Central memory CD8-positive, alpha-beta T cell (primary cell): ENCODE measurements at regions not wholly inside any gene's neighbourhood (a gene's known extent, or its start where the extent isn't known, plus 50 kb on each side); places are given as distances from the start of the nearest gene placed in this dataset.

Experiments used
- ATAC-seq: fragments of 150-1000 bp; cut with Tn5 transposase; replicated peaks from 2 replicates; pipeline ENCODE4 v1.10.0; 2022; ENCODE audit warnings: mild to moderate bottlenecking, moderate FRiP score, moderate number of reproducible peaks; ENCODE audit not compliant: poor library complexity, severe bottlenecking; ENCODE audit errors: extremely low read depth
- DNase-seq, 2 donors: peaks; one replicate each; pipeline ENCODE4 v3.0.0; 2021; ENCODE audit warnings: low spot score in 2 of 2
- H3K27ac Mint-ChIP-seq: one replicate; pipeline ENCODE4 v1.8.0; 2022; ENCODE audit warnings: low read depth, mild to moderate bottlenecking, moderate library complexity, mixed read lengths
- H3K27me3 Mint-ChIP-seq: one replicate; pipeline ENCODE4 v1.8.0; 2022; ENCODE audit warnings: mixed read lengths
- H3K36me3 Mint-ChIP-seq: one replicate; pipeline ENCODE4 v1.8.0; 2022; ENCODE audit warnings: mild to moderate bottlenecking, moderate library complexity, mixed read lengths; ENCODE audit not compliant: insufficient read depth
- H3K4me1 Mint-ChIP-seq: one replicate; pipeline ENCODE4 v1.8.0; 2022; ENCODE audit warnings: mixed read lengths
- H3K4me3 Mint-ChIP-seq: one replicate; pipeline ENCODE4 v1.8.0; 2022; ENCODE audit warnings: mild to moderate bottlenecking, moderate library complexity, mixed read lengths
- H3K9me3 Mint-ChIP-seq: one replicate; pipeline ENCODE4 v1.8.0; 2022; ENCODE audit warnings: mixed read lengths

GRCh38 chr11:91742155-91742554, 482.5 kb upstream of the FAT3 start:
- Mint-ChIP-seq H3K4me3 (no peak overlapping the region), H3K4me1 (no peaks in the 10 kb centered on the region), H3K27ac (no peak overlapping the region), H3K9me3 (peaks cover 23% of the 10 kb centered on the region), H3K36me3 (no peaks in the 10 kb centered on the region), H3K27me3 (no peaks in the 10 kb centered on the region)
- ATAC-seq (no peak), DNase-seq (no peak)

GRCh38 chr11:91731051-91731450, 493.6 kb upstream of the FAT3 start:
- Mint-ChIP-seq H3K4me3 (no peak overlapping the region), H3K27ac (no peak overlapping the region), H3K4me1 (no peaks in the 10 kb centered on the region), H3K36me3 (peaks cover 2% of the 10 kb centered on the region), H3K27me3 (no peaks in the 10 kb centered on the region), H3K9me3 (peaks cover 24% of the 10 kb centered on the region)
- no peak for DNase-seq
- ATAC-seq, result no peak

- Mint-ChIP-seq H3K4me1 (no peaks in the 10 kb centered on the region), H3K27ac (no peak overlapping the region), H3K9me3 (peaks cover 24% of the 10 kb centered on the region), H3K27me3 (no peaks in the 10 kb centered on the region), H3K36me3 (peaks cover 2% of the 10 kb centered on the region), H3K4me3 (no peak overlapping the region)
- ATAC-seq (no peak), DNase-seq (no peak)
Measured at GRCh38 chr11:91730620-91731019, 494.0 kb upstream of the FAT3 start.

- DNase-seq, result no peak
- H3K4me1 Mint-ChIP-seq, result no peaks in the 10 kb centered on the region
- H3K27me3 Mint-ChIP-seq, result no peaks in the 10 kb centered on the region
- no peak for ATAC-seq
- peaks cover 2% of the 10 kb centered on the region for H3K36me3 Mint-ChIP-seq
- H3K4me3 Mint-ChIP-seq, result no peak overlapping the region
- peaks cover 21% of the 10 kb centered on the region for H3K9me3 Mint-ChIP-seq
- H3K27ac Mint-ChIP-seq, result no peak overlapping the region
Measured at GRCh38 chr11:91730057-91730456, 494.6 kb upstream of the FAT3 start.

- DNase-seq (no peak), ATAC-seq (no peak)
- Mint-ChIP-seq H3K9me3 (peaks cover 20% of the 10 kb centered on the region), H3K36me3 (no peaks in the 10 kb centered on the region), H3K27me3 (no peaks in the 10 kb centered on the region), H3K4me3 (no peak overlapping the region), H3K4me1 (no peaks in the 10 kb centered on the region), H3K27ac (no peak overlapping the region)
Measured at GRCh38 chr11:91717169-91717568, 507.4 kb upstream of the FAT3 start.

GRCh38 chr11:91707652-91708482, 516.8 kb upstream of the FAT3 start:
- Mint-ChIP-seq H3K4me1 (no peaks in the 10 kb centered on the region), H3K27me3 (no peaks in the 10 kb centered on the region), H3K27ac (no peak overlapping the region), H3K36me3 (no peaks in the 10 kb centered on the region), H3K4me3 (no peak overlapping the region), H3K9me3 (peaks cover 18% of the 10 kb centered on the region)
- ATAC-seq (no peak), DNase-seq (no peak)

- H3K9me3 Mint-ChIP-seq, result peaks cover 15% of the 10 kb centered on the region
- no peaks in the 10 kb centered on the region for H3K36me3 Mint-ChIP-seq
- H3K27ac Mint-ChIP-seq, result no peak overlapping the region
- no peak for ATAC-seq
- H3K4me3 Mint-ChIP-seq, result no peak overlapping the region
- H3K27me3 Mint-ChIP-seq, result no peaks in the 10 kb centered on the region
- no peak for DNase-seq
- H3K4me1 Mint-ChIP-seq, result no peaks in the 10 kb centered on the region
Measured at GRCh38 chr11:91703042-91703441, 521.6 kb upstream of the FAT3 start.

GRCh38 chr11:91700854-91701253, 523.8 kb upstream of the FAT3 start:
- Mint-ChIP-seq H3K36me3 (no peaks in the 10 kb centered on the region), H3K9me3 (peaks cover 15% of the 10 kb centered on the region), H3K27ac (no peak overlapping the region), H3K4me3 (no peak overlapping the region), H3K4me1 (no peaks in the 10 kb centered on the region), H3K27me3 (no peaks in the 10 kb centered on the region)
- DNase-seq (no peak), ATAC-seq (no peak)

- Mint-ChIP-seq H3K9me3 (peaks cover 24% of the 10 kb centered on the region), H3K4me1 (no peaks in the 10 kb centered on the region), H3K36me3 (no peaks in the 10 kb centered on the region), H3K27me3 (no peaks in the 10 kb centered on the region), H3K4me3 (no peak overlapping the region), H3K27ac (no peak overlapping the region)
- ATAC-seq (no peak), DNase-seq (no peak)
Measured at GRCh38 chr11:91698845-91699244, 525.8 kb upstream of the FAT3 start.

- no peaks in the 10 kb centered on the region for H3K36me3 Mint-ChIP-seq
- DNase-seq (no peak), ATAC-seq (no peak)
- H3K27ac Mint-ChIP-seq, result no peak overlapping the region
- no peaks in the 10 kb centered on the region for H3K4me1 Mint-ChIP-seq
- H3K27me3 Mint-ChIP-seq, result no peaks in the 10 kb centered on the region
- no peak overlapping the region for H3K4me3 Mint-ChIP-seq
- peaks cover 23% of the 10 kb centered on the region for H3K9me3 Mint-ChIP-seq
Measured at GRCh38 chr11:91694331-91694730, 530.3 kb upstream of the FAT3 start.

GRCh38 chr11:91691872-91692271, 532.7 kb upstream of the FAT3 start:
- Mint-ChIP-seq H3K4me1 (no peaks in the 10 kb centered on the region), H3K4me3 (no peak overlapping the region), H3K9me3 (peaks cover 18% of the 10 kb centered on the region), H3K36me3 (no peaks in the 10 kb centered on the region), H3K27ac (no peak overlapping the region), H3K27me3 (no peaks in the 10 kb centered on the region)
- ATAC-seq, result no peak
- DNase-seq, result no peak

- peaks cover 14% of the 10 kb centered on the region for H3K9me3 Mint-ChIP-seq
- H3K36me3 Mint-ChIP-seq, result no peaks in the 10 kb centered on the region
- no peaks in the 10 kb centered on the region for H3K4me1 Mint-ChIP-seq
- H3K4me3 Mint-ChIP-seq, result no peak overlapping the region
- ATAC-seq (no peak), DNase-seq (no peak)
- H3K27me3 Mint-ChIP-seq, result no peaks in the 10 kb centered on the region
- no peak overlapping the region for H3K27ac Mint-ChIP-seq
Measured at GRCh38 chr11:91688672-91689071, 535.9 kb upstream of the FAT3 start.

- Mint-ChIP-seq H3K4me3 (no peak overlapping the region), H3K36me3 (no peaks in the 10 kb centered on the region), H3K27me3 (no peaks in the 10 kb centered on the region), H3K4me1 (no peaks in the 10 kb centered on the region), H3K9me3 (peaks cover 6% of the 10 kb centered on the region), H3K27ac (no peak overlapping the region)
- DNase-seq (no peak), ATAC-seq (no peak)
Measured at GRCh38 chr11:91686700-91687099, 537.9 kb upstream of the FAT3 start.
